ENCODE measurements at regions not wholly inside any gene's neighbourhood (a gene's known extent, or its start where the extent isn't known, plus 50 kb on each side); places are given as distances from the start of the nearest gene placed in this dataset.
A peak's percentile ranks its signal among the peaks of the same experiment; 100 is the strongest.

GRCh38 chr5:158326256-158326655, 467.3 kb upstream of the CLINT1 start:
- no peak for DNase-seq

GRCh38 chr5:158324236-158324635, 465.3 kb upstream of the CLINT1 start:
- DNase-seq = no peak

GRCh38 chr5:158322620-158323019, 463.7 kb upstream of the CLINT1 start:
- DNase-seq = no peak

GRCh38 chr5:158320934-158321333, 462.0 kb upstream of the CLINT1 start:
- no peak for DNase-seq

- DNase-seq = no peak
Observed at GRCh38 chr5:158320178-158320674, 461.3 kb upstream of the CLINT1 start.

GRCh38 chr5:158317507-158317906, 458.6 kb upstream of the CLINT1 start:
- no peak for DNase-seq

- DNase-seq = no peak
Observed at GRCh38 chr5:158313733-158314464, 455.0 kb upstream of the CLINT1 start.

- no peak for DNase-seq
Observed at GRCh38 chr5:158313027-158313732, 454.2 kb upstream of the CLINT1 start.

GRCh38 chr5:158309088-158309807, 450.3 kb upstream of the CLINT1 start:
- DNase-seq = no peak

- no peak for DNase-seq
Observed at GRCh38 chr5:158308429-158309025, 449.6 kb upstream of the CLINT1 start.

GRCh38 chr5:158305861-158306260, 446.9 kb upstream of the CLINT1 start:
- no peak for DNase-seq

GRCh38 chr5:158304607-158305006, 445.7 kb upstream of the CLINT1 start:
- no peak for DNase-seq

GRCh38 chr5:158303883-158304282, 444.9 kb upstream of the CLINT1 start:
- DNase-seq = no peak

GRCh38 chr5:158303275-158303674, 444.3 kb upstream of the CLINT1 start:
- no peak for DNase-seq

- DNase-seq = no peak
Observed at GRCh38 chr5:158302029-158302428, 443.1 kb upstream of the CLINT1 start.

GRCh38 chr5:158301186-158301585, 442.2 kb upstream of the CLINT1 start:
- DNase-seq = no peak

- no peak for DNase-seq
Observed at GRCh38 chr5:158300256-158300655, 441.3 kb upstream of the CLINT1 start.

- DNase-seq = no peak
Observed at GRCh38 chr5:158297002-158297527, 438.1 kb upstream of the CLINT1 start.

- no peak for DNase-seq
Observed at GRCh38 chr5:158294701-158295100, 435.8 kb upstream of the CLINT1 start.

- DNase-seq = peak; percentile 37
Observed at GRCh38 chr5:158292981-158293380, 434.0 kb upstream of the CLINT1 start.

- no peak for DNase-seq
Observed at GRCh38 chr5:158289967-158290366, 431.0 kb upstream of the CLINT1 start.

GRCh38 chr5:158288272-158288657, 429.3 kb upstream of the CLINT1 start:
- no peak for DNase-seq

All from suppressor macrophage treated with lipopolysaccharide for 4 hours (primary cell).